Cardiac muscle cell (in vitro differentiated cells and primary cell): ENCODE measurements at regions not wholly inside any gene's neighbourhood (a gene's known extent, or its start where the extent isn't known, plus 50 kb on each side); places are given as distances from the start of the nearest gene placed in this dataset.

Experiments used
- DNase-seq, 2 donors: peaks; one replicate each; pipeline versions ENCODE4 v3.0.0 to v3.0.0-alpha.2; 2010 to 2017; ENCODE audit warnings: low read depth in 1 of 2, low spot score in 1 of 2
- H3K27ac ChIP-seq: fragments of 200-600 bp; sonication (generic); 2 replicates; pipeline ENCODE4 v1.5.1; 2016
- H3K27me3 ChIP-seq: fragments of 200-600 bp; sonication (generic); 2 replicates; pipeline ENCODE4 v1.6.0; 2016; ENCODE audit warnings: control low read depth
- H3K36me3 ChIP-seq: fragments of 200-600 bp; sonication (generic); 2 replicates; pipeline ENCODE4 v1.5.1; 2016; ENCODE audit warnings: control low read depth
- H3K4me1 ChIP-seq: fragments of 200-600 bp; sonication (generic); 2 replicates; pipeline ENCODE4 v1.8.1; 2017; ENCODE audit warnings: low read depth, mild to moderate bottlenecking, mixed run types
- H3K4me3 ChIP-seq: fragments of 200-600 bp; sonication (generic); 2 replicates; pipeline ENCODE4 v1.5.1; 2016; ENCODE audit warnings: mild to moderate bottlenecking
- H3K9me3 ChIP-seq: fragments of 200-600 bp; sonication (generic); 2 replicates; pipeline ENCODE4 v1.5.1; 2017; ENCODE audit warnings: low read depth, mild to moderate bottlenecking, control low read depth
- TF ChIP-seq, protein P1 (sequence below): IDR thresholded peaks from 2 replicates; pipeline ENCODE4 v1.5.1; 2012; ENCODE audit warnings: low read depth, mild to moderate bottlenecking, low read length

DNA sequence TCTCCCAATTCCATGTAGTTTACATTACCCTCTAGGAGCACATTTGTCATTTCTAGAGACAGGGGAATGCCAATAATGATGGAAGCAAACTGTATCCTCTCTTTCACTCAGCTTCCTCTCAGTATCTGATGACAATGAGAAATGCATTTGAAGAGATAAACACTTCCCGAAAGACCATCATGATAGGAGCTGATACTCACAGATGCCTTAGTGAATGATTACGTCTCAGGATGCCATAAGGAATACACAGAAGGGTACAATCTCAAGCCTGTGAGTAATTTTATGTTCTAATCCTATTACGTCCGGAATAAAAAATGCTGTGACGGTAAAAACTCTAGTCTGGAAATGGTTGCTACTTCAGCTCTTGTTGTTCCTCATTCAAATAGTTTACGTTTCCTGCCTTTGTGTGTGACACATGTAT, 663.8 kb upstream of the MIR17HG start:
- TF ChIP-seq, protein P1, sequence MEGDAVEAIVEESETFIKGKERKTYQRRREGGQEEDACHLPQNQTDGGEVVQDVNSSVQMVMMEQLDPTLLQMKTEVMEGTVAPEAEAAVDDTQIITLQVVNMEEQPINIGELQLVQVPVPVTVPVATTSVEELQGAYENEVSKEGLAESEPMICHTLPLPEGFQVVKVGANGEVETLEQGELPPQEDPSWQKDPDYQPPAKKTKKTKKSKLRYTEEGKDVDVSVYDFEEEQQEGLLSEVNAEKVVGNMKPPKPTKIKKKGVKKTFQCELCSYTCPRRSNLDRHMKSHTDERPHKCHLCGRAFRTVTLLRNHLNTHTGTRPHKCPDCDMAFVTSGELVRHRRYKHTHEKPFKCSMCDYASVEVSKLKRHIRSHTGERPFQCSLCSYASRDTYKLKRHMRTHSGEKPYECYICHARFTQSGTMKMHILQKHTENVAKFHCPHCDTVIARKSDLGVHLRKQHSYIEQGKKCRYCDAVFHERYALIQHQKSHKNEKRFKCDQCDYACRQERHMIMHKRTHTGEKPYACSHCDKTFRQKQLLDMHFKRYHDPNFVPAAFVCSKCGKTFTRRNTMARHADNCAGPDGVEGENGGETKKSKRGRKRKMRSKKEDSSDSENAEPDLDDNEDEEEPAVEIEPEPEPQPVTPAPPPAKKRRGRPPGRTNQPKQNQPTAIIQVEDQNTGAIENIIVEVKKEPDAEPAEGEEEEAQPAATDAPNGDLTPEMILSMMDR, result no peak
- no peak overlapping the region for H3K4me3 ChIP-seq
- H3K27me3 ChIP-seq, result no peaks in the 10 kb centered on the region
- H3K9me3 ChIP-seq, result no peaks in the 10 kb centered on the region
- H3K27ac ChIP-seq, result no peak overlapping the region
- peaks cover 2% of the 10 kb centered on the region for H3K4me1 ChIP-seq
- no peaks in the 10 kb centered on the region for H3K36me3 ChIP-seq
- peak in 1 of 2 donors; percentile 45 for DNase-seq

DNA sequence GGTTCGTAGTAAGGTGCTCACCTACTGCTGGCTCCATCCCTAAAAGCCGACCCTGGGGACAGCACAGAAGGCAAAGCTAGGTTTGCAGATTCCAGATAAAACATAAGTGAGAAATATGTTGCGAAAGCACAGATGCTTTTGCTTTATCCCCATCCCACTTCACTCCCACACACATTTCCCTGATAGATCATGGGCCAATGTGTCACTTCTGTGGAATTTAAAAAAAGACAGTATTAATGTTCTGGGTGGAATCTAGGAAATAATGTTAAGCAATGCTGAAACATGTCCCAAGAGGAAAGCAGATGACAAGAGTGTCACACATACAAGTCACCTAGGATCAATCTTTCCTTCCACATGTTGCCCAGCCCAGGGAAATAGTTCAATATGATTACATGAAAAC, 661.0 kb upstream of the MIR17HG start:
- Histone ChIP-seq H3K27me3 (no peaks in the 10 kb centered on the region), H3K4me3 (no peak overlapping the region), H3K4me1 (peaks cover 2% of the 10 kb centered on the region), H3K27ac (no peak overlapping the region), H3K9me3 (no peaks in the 10 kb centered on the region), H3K36me3 (no peaks in the 10 kb centered on the region)
- TF ChIP-seq, protein P1, result no peak
- DNase-seq, result peak in 1 of 2 donors; percentile 93

DNA sequence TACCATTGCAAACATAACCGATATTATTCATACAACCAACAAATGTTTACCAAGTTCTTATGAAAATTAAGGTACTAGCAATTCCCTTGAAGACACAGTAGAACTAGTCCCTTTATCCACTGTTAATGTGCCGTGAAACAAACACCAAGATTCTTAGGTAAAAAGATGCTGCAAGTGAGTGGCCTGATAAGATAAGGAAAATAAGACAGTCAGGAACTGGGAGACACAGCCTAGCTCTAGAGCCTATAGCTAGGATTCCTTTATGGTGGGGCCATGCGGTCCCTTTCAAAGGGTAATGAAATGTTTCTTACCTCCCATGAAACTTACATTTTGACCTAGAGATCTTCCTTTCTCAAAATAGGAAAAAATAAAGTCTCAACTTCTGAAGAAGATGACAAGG, 658.4 kb upstream of the MIR17HG start:
- H3K4me1 ChIP-seq, result peaks cover 2% of the 10 kb centered on the region
- DNase-seq, result no peak
- H3K27ac ChIP-seq, result no peak overlapping the region
- no peaks in the 10 kb centered on the region for H3K27me3 ChIP-seq
- no peaks in the 10 kb centered on the region for H3K36me3 ChIP-seq
- TF ChIP-seq, protein P1, result no peak
- no peak overlapping the region for H3K4me3 ChIP-seq
- no peaks in the 10 kb centered on the region for H3K9me3 ChIP-seq

DNA sequence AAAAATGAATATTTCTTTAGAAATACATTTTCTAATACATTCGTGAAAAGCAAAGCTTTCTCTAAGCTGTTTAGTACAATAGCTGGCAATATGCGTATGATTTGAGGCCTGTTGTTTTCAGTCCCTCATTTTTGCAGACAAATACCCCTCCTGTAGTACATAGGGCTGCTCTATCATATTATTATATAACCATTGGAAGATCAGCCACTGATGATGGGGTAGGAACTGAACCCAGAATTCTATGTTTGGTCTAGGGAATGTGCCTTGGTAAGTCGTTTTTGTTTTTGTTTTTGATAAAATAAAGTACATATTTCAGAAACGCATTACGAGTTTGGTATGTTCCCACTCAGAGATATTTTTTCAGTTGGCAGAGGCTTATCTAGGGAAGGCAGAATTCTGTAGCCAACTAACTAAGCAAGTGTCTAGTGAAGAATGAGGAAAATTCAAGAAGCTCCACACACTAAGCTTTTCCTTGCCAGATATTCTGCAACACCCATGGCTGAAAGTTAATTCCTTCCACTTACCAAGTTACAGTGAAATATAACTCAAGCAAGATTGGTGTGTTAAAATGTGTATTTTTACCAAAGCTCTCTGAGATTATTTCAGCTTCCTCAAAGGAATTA, 656.9 kb upstream of the MIR17HG start:
- H3K4me3 ChIP-seq, result no peak overlapping the region
- H3K36me3 ChIP-seq, result no peaks in the 10 kb centered on the region
- TF ChIP-seq, protein P1, result no peak
- peak in 1 of 2 donors; percentile 94 for DNase-seq
- H3K27ac ChIP-seq, result no peak overlapping the region
- H3K4me1 ChIP-seq, result no peaks in the 10 kb centered on the region
- no peaks in the 10 kb centered on the region for H3K9me3 ChIP-seq
- no peaks in the 10 kb centered on the region for H3K27me3 ChIP-seq

DNA sequence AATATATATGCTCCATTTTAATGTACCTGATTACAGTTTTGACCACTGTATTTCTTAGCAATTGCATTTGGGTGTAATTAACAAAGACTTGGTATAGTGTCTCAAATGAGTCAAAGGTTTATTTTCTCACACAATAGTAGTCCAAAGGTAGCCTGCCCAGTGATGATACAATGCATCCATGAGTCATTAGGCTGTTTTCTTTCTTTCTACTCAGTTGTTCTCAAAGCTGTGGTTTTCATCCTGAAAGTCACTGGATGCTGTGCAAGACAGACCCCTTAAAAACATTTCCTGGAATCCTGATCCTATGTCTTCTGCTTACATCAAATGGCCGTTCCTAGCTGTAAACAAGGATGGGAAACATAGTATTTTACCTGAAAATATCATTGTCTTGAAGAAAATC, 651.2 kb upstream of the MIR17HG start:
- peak in 1 of 2 donors; percentile 75 for DNase-seq
- TF ChIP-seq, protein P1, result no peak
- Histone ChIP-seq H3K4me3 (no peak overlapping the region), H3K27ac (no peak overlapping the region), H3K4me1 (no peaks in the 10 kb centered on the region), H3K27me3 (no peaks in the 10 kb centered on the region), H3K9me3 (no peaks in the 10 kb centered on the region), H3K36me3 (no peaks in the 10 kb centered on the region)
